ENCODE measurements at regions not wholly inside any gene's neighbourhood (a gene's known extent, or its start where the extent isn't known, plus 50 kb on each side); places are given as distances from the start of the nearest gene placed in this dataset.

GRCh38 chr10:8636371-8636770, 581.9 kb downstream of the GATA3 start:
- no peak overlapping the region for H3K14ac ChIP-seq (ENCODE audit: low read length)
- H3K9me3 ChIP-seq (replicated peaks in 1 of 2; ENCODE audit: control insufficient read depth in 2 of 2, insufficient read depth in 1 of 2, low read depth in 1 of 2, low read length in 2 of 2) = no peaks in the 10 kb centered on the region
- no peak overlapping the region for H3K4ac ChIP-seq (ENCODE audit: low read length)
- no peaks in the 10 kb centered on the region for H3K79me1 ChIP-seq (ENCODE audit: low read depth, low read length)
- no peak overlapping the region for H2BK120ac ChIP-seq (ENCODE audit: low read depth, low read length)
- no peaks in the 10 kb centered on the region for H3K4me1 ChIP-seq (ENCODE audit: control insufficient read depth in 2 of 2, insufficient read depth in 1 of 2, low read depth in 1 of 2, low read length in 2 of 2)
- H2BK5ac ChIP-seq (ENCODE audit: low read length) = no peak overlapping the region
- no peak overlapping the region for H3K18ac ChIP-seq (ENCODE audit: low read length)
- no peak overlapping the region for H2AFZ ChIP-seq (ENCODE audit: low read length)
- H3K23ac ChIP-seq (ENCODE audit: low read depth, low read length, poor library complexity) = no peak overlapping the region
- H3K27ac ChIP-seq (replicated peaks; ENCODE audit: low read length) = no peak overlapping the region
- no peak for DNase-seq (ENCODE audit: low spot score)
- no peak overlapping the region for H2BK12ac ChIP-seq (ENCODE audit: low read length)
- no peaks in the 10 kb centered on the region for H3K36me3 ChIP-seq (replicated peaks in 1 of 2; ENCODE audit: control insufficient read depth in 2 of 2, insufficient read depth in 2 of 2, low read length in 2 of 2)
- whole genome bisulfite sequencing, 2 donors (ENCODE audit: extremely low coverage in 2 of 2, insufficient read length in 2 of 2, insufficient replicate concordance in 1 of 2) = no CpG with 5 or more reads among the region's 9 CpGs
- H3K4me3 ChIP-seq (ENCODE audit: low read length in 2 of 2) = no peak overlapping the region
- no peak overlapping the region for H2AK5ac ChIP-seq (ENCODE audit: low read depth, low read length)
- H4K91ac ChIP-seq (ENCODE audit: low read depth, low read length, poor library complexity) = no peak overlapping the region
- no peaks in the 10 kb centered on the region for H3K27me3 ChIP-seq (ENCODE audit: control insufficient read depth in 3 of 3, insufficient read depth in 3 of 3, low read depth in 1 of 3, low read length in 3 of 3)
- no peak overlapping the region for H4K8ac ChIP-seq (ENCODE audit: low read depth, low read length)
- H3K4me2 ChIP-seq (ENCODE audit: insufficient read depth, low read length, poor library complexity, severe bottlenecking) = no peak overlapping the region
- H3K9ac ChIP-seq (ENCODE audit: low read depth, low read length, poor library complexity) = no peak overlapping the region
- H2BK15ac ChIP-seq (ENCODE audit: low read length) = no peak overlapping the region

GRCh38 chr10:8637640-8638039, 583.2 kb downstream of the GATA3 start:
- no peak for DNase-seq (ENCODE audit: low spot score)
- H3K4me3 ChIP-seq (ENCODE audit: low read length in 2 of 2) = no peak overlapping the region
- no peak overlapping the region for H3K14ac ChIP-seq (ENCODE audit: low read length)
- no peak overlapping the region for H3K9ac ChIP-seq (ENCODE audit: low read depth, low read length, poor library complexity)
- H3K18ac ChIP-seq (ENCODE audit: low read length) = no peak overlapping the region
- no peaks in the 10 kb centered on the region for H3K36me3 ChIP-seq (replicated peaks in 1 of 2; ENCODE audit: control insufficient read depth in 2 of 2, insufficient read depth in 2 of 2, low read length in 2 of 2)
- no peak overlapping the region for H2BK12ac ChIP-seq (ENCODE audit: low read length)
- H3K27ac ChIP-seq (replicated peaks; ENCODE audit: low read length) = no peak overlapping the region
- no peak overlapping the region for H2BK120ac ChIP-seq (ENCODE audit: low read depth, low read length)
- H3K4me2 ChIP-seq (ENCODE audit: insufficient read depth, low read length, poor library complexity, severe bottlenecking) = no peak overlapping the region
- H2AK5ac ChIP-seq (ENCODE audit: low read depth, low read length) = no peak overlapping the region
- no peak overlapping the region for H2AFZ ChIP-seq (ENCODE audit: low read length)
- no CpG with 5 or more reads among the region's 4 CpGs for WGBS, 2 donors (ENCODE audit: extremely low coverage in 2 of 2, insufficient read length in 2 of 2, insufficient replicate concordance in 1 of 2)
- no peaks in the 10 kb centered on the region for H3K4me1 ChIP-seq (ENCODE audit: control insufficient read depth in 2 of 2, insufficient read depth in 1 of 2, low read depth in 1 of 2, low read length in 2 of 2)
- no peaks in the 10 kb centered on the region for H3K27me3 ChIP-seq (ENCODE audit: control insufficient read depth in 3 of 3, insufficient read depth in 3 of 3, low read depth in 1 of 3, low read length in 3 of 3)
- H3K9me3 ChIP-seq (replicated peaks in 1 of 2; ENCODE audit: control insufficient read depth in 2 of 2, insufficient read depth in 1 of 2, low read depth in 1 of 2, low read length in 2 of 2) = peaks cover 0 to 2% of the 10 kb centered on the region in 2 donors
- H2BK5ac ChIP-seq (ENCODE audit: low read length) = no peak overlapping the region
- no peak overlapping the region for H4K91ac ChIP-seq (ENCODE audit: low read depth, low read length, poor library complexity)
- H3K4ac ChIP-seq (ENCODE audit: low read length) = no peak overlapping the region
- H3K79me1 ChIP-seq (ENCODE audit: low read depth, low read length) = no peaks in the 10 kb centered on the region
- H3K23ac ChIP-seq (ENCODE audit: low read depth, low read length, poor library complexity) = no peak overlapping the region
- no peak overlapping the region for H2BK15ac ChIP-seq (ENCODE audit: low read length)
- H4K8ac ChIP-seq (ENCODE audit: low read depth, low read length) = no peak overlapping the region

GRCh38 chr10:8638088-8638672, 583.7 kb downstream of the GATA3 start:
- H3K4ac ChIP-seq (ENCODE audit: low read length) = no peak overlapping the region
- no peak overlapping the region for H3K4me2 ChIP-seq (ENCODE audit: insufficient read depth, low read length, poor library complexity, severe bottlenecking)
- H3K14ac ChIP-seq (ENCODE audit: low read length) = no peak overlapping the region
- no peaks in the 10 kb centered on the region for H3K36me3 ChIP-seq (replicated peaks in 1 of 2; ENCODE audit: control insufficient read depth in 2 of 2, insufficient read depth in 2 of 2, low read length in 2 of 2)
- H2AK5ac ChIP-seq (ENCODE audit: low read depth, low read length) = no peak overlapping the region
- no peak for DNase-seq (ENCODE audit: low spot score)
- H2BK12ac ChIP-seq (ENCODE audit: low read length) = no peak overlapping the region
- H2BK15ac ChIP-seq (ENCODE audit: low read length) = no peak overlapping the region
- H2BK5ac ChIP-seq (ENCODE audit: low read length) = no peak overlapping the region
- no peak overlapping the region for H2BK120ac ChIP-seq (ENCODE audit: low read depth, low read length)
- peaks cover 0 to 4% of the 10 kb centered on the region in 2 donors for H3K9me3 ChIP-seq (replicated peaks in 1 of 2; ENCODE audit: control insufficient read depth in 2 of 2, insufficient read depth in 1 of 2, low read depth in 1 of 2, low read length in 2 of 2)
- no peak overlapping the region for H3K18ac ChIP-seq (ENCODE audit: low read length)
- no peak overlapping the region for H3K27ac ChIP-seq (replicated peaks; ENCODE audit: low read length)
- H4K8ac ChIP-seq (ENCODE audit: low read depth, low read length) = no peak overlapping the region
- no peak overlapping the region for H3K9ac ChIP-seq (ENCODE audit: low read depth, low read length, poor library complexity)
- WGBS, 2 donors (ENCODE audit: extremely low coverage in 2 of 2, insufficient read length in 2 of 2, insufficient replicate concordance in 1 of 2) = no CpG with 5 or more reads among the region's 4 CpGs
- H3K4me1 ChIP-seq (ENCODE audit: control insufficient read depth in 2 of 2, insufficient read depth in 1 of 2, low read depth in 1 of 2, low read length in 2 of 2) = no peaks in the 10 kb centered on the region
- no peak overlapping the region for H3K4me3 ChIP-seq (ENCODE audit: low read length in 2 of 2)
- H3K23ac ChIP-seq (ENCODE audit: low read depth, low read length, poor library complexity) = no peak overlapping the region
- no peak overlapping the region for H2AFZ ChIP-seq (ENCODE audit: low read length)
- H3K27me3 ChIP-seq (ENCODE audit: control insufficient read depth in 3 of 3, insufficient read depth in 3 of 3, low read depth in 1 of 3, low read length in 3 of 3) = no peaks in the 10 kb centered on the region
- H3K79me1 ChIP-seq (ENCODE audit: low read depth, low read length) = no peaks in the 10 kb centered on the region
- no peak overlapping the region for H4K91ac ChIP-seq (ENCODE audit: low read depth, low read length, poor library complexity)

GRCh38 chr10:8639486-8640185, 585.1 kb downstream of the GATA3 start:
- H3K23ac ChIP-seq (ENCODE audit: low read depth, low read length, poor library complexity) = no peak overlapping the region
- no peaks in the 10 kb centered on the region for H3K4me1 ChIP-seq (ENCODE audit: control insufficient read depth in 2 of 2, insufficient read depth in 1 of 2, low read depth in 1 of 2, low read length in 2 of 2)
- no peak overlapping the region for H2AFZ ChIP-seq (ENCODE audit: low read length)
- no peak overlapping the region for H4K8ac ChIP-seq (ENCODE audit: low read depth, low read length)
- H2BK5ac ChIP-seq (ENCODE audit: low read length) = no peak overlapping the region
- H2BK15ac ChIP-seq (ENCODE audit: low read length) = no peak overlapping the region
- H3K14ac ChIP-seq (ENCODE audit: low read length) = no peak overlapping the region
- H3K4me2 ChIP-seq (ENCODE audit: insufficient read depth, low read length, poor library complexity, severe bottlenecking) = no peak overlapping the region
- no peaks in the 10 kb centered on the region for H3K36me3 ChIP-seq (replicated peaks in 1 of 2; ENCODE audit: control insufficient read depth in 2 of 2, insufficient read depth in 2 of 2, low read length in 2 of 2)
- peaks cover 0 to 4% of the 10 kb centered on the region in 2 donors for H3K9me3 ChIP-seq (replicated peaks in 1 of 2; ENCODE audit: control insufficient read depth in 2 of 2, insufficient read depth in 1 of 2, low read depth in 1 of 2, low read length in 2 of 2)
- no peak overlapping the region for H2BK12ac ChIP-seq (ENCODE audit: low read length)
- H3K79me1 ChIP-seq (ENCODE audit: low read depth, low read length) = no peaks in the 10 kb centered on the region
- no peak overlapping the region for H2BK120ac ChIP-seq (ENCODE audit: low read depth, low read length)
- no peak overlapping the region for H4K91ac ChIP-seq (ENCODE audit: low read depth, low read length, poor library complexity)
- DNase-seq (ENCODE audit: low spot score) = no peak
- no peak overlapping the region for H3K4me3 ChIP-seq (ENCODE audit: low read length in 2 of 2)
- no peak overlapping the region for H3K4ac ChIP-seq (ENCODE audit: low read length)
- no peak overlapping the region for H3K18ac ChIP-seq (ENCODE audit: low read length)
- no CpG with 5 or more reads among the region's 6 CpGs for WGBS, 2 donors (ENCODE audit: extremely low coverage in 2 of 2, insufficient read length in 2 of 2, insufficient replicate concordance in 1 of 2)
- no peaks in the 10 kb centered on the region for H3K27me3 ChIP-seq (ENCODE audit: control insufficient read depth in 3 of 3, insufficient read depth in 3 of 3, low read depth in 1 of 3, low read length in 3 of 3)
- H3K27ac ChIP-seq (replicated peaks; ENCODE audit: low read length) = no peak overlapping the region
- H3K9ac ChIP-seq (ENCODE audit: low read depth, low read length, poor library complexity) = no peak overlapping the region
- no peak overlapping the region for H2AK5ac ChIP-seq (ENCODE audit: low read depth, low read length)

Data from neuronal stem cell (in vitro differentiated cells).